NAMALWA (cell line): ENCODE measurements at regions not wholly inside any gene's neighbourhood (a gene's known extent, or its start where the extent isn't known, plus 50 kb on each side); places are given as distances from the start of the nearest gene placed in this dataset.

Experiments
- DNase-seq: peaks from one replicate; pipeline ENCODE4 v3.0.0-alpha.2; 2015; ENCODE audit warnings: low spot score

DNA sequence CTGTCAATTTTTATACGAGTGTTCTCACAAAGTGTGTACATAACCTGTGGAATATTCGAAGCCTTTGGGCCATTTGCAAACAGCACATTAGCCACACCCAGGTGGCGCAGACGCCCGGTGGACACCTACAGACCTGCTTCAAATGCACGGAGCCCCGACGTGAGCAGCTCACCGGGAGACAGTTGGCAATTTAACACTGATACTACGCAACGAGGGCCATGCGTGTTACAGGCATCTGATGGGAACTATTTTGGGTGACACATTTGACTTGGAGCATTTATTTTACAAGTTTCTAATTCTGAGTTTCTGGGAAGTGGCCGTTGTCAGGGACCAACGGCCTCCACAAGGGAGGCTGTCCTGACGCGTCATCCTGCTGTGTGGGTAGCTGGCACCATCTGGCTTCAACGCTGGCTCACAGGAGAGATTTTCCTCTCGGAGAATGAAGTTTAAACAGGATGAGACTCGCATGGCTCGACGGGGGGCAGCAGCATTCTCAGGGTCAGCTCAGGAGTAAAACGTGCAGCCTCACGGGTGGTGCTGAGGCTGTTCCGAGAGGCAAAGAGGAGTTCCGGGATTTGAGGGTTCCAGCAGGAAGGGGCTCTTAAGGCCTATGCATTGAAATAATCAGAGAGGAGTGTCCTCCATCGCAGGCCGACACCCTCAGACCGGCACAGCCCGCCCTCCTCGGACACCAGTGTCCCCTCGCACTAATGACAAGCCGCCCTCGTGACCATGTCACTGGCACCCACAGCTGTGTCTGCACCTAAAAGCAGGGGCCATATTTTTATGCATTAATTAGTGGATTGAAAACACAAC is 207.4 kb downstream of the DLL1 start:
- no peak for DNase-seq

- no peak for DNase-seq
These were observed 208.2 kb downstream of the DLL1 start for GRCh38 chr6:170082531-170083187.

GRCh38 chr6:170082067-170082466 is 208.8 kb downstream of the DLL1 start:
- DNase-seq = no peak

DNA sequence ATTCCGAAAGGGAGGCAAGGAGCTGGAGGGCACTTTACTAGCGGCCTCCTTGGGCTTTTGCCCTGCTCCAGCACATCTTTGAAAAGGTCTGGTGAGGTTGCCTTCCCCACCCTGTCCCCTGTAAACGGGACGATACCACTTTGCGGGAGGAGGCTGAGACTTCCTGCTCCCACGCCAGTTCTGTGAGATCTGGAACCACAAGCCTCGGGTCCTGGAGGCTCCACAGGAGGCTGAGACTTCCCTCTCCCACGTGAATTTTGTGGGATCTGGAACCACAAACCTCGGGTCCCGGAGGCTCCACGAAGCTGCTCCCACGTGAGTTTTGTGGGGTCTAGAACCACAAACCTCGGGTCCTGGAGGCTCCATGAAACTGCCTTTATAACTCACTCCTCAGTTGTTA is 209.3 kb downstream of the DLL1 start:
- no peak for DNase-seq

DNA sequence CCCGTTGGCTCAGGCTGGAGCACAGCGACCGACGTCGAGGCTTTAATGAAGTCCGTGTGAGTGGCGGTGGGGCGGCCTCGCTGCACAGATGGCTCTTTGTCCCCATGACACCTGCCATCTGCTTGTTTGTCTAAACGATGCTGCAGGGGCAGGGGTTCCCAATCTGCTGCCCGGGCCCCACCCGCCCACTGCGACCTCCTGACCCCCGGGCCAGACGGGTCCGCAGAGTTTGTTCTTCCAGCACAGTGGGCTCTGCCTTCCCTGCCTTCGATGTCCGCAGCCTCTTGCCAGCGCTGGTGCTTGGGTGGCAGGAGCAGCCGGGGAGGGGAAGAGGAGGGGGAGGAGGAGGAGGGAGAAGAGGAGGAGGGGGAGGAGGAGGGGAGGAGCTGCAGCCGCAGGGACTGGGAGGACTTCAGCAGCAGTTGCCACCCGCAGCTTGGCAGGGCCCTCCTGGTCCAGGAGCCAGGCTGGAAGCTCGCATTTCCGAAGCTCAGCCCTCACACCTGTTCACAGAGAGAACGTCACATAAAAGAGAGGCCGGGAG is 210.0 kb downstream of the DLL1 start:
- DNase-seq = no peak

DNA sequence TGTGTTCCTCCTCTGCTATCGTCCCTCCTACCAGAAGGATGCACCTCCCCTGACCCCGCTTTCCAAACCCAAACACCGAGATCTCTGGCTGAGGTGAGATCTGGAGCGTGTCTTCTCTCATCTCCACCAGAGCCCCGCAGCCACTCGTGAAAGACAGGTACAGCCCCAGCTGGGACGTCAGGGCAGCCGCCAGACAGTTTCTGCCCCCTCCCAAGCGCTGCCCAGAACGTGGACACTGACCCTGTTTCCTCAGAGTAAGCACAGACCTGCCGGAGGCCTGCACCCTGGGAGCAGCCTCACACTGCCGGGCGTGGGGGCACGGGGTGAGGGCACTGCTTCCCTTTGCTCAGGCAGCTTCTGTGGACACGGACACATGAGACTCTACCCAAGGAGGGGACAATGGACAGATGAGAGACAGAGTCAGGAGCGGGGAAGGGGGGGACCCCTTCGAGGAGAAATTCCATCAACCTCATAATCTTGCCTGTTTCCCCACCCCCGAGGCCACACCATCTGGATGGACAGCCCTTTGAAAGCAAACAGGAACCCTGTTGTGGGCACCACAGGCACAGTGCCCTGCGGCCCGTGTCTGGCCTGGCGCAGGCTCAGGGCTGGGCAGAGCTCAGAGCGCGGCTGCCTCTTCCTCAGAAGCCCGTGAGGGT is 210.6 kb downstream of the DLL1 start:
- no peak for DNase-seq

GRCh38 chr6:170076466-170077165 is 214.3 kb downstream of the DLL1 start:
- DNase-seq = no peak

GRCh38 chr6:170075659-170076223 is 215.1 kb downstream of the DLL1 start:
- DNase-seq = no peak

DNA sequence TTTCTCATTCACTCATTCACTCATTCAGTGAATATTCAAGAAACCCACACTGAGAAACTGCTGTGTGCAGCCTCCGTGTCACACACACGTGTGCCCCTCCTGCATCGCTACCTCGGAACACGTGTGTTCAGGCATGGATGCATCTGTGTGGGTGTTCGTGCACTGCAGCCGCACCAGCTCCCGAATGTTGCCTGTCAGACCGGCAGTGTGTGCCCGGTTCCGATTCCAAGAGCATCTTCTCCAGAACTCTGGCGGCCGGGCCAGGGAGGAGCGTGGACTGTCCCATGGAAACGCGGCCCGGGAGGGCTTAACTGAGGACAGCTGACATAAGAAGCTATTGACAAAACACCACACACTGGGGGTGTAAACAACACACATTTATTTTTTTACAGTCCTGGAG is 216.0 kb downstream of the DLL1 start:
- DNase-seq = no peak

- no peak for DNase-seq
These were observed 216.4 kb downstream of the DLL1 start for GRCh38 chr6:170074435-170074834.

DNA sequence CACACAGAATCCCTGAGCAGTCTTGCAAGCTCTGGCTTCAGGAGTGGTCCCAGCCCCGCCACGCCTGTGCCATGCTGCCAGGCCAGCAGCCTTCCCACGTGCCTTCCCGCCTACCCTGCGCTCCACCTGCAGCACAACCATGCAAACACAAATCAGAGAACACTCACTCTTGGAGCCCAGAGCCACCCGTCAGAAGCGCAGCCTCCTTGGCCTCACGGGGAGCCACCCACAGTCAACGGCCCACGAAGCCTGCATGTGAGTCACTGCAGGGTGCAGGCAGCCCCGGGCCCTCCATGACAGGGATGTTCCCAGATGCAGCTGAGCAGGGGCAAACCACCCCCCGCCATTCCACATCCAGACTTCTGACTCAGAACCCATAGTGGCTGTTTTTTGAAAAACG is 217.0 kb downstream of the DLL1 start:
- no peak for DNase-seq

DNA sequence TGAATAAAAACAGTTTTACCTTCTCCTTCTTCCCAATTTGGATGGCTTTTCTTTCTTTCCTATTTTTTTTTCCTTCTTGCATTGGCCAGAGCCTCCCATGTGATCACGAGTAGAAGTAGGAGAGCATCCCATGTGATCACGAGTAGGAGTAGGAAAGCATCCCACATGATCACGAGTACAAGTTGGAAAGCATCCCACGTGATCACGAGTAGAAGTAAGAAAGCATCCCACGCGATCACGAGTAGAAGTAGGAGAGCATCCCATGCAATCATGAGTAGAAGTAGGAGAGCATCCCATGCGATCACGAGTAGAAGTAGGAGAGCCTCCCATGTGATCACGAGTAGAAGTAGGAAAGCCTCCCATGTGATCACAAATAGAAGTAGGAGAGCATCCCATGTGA is 218.6 kb downstream of the DLL1 start:
- no peak for DNase-seq

DNA sequence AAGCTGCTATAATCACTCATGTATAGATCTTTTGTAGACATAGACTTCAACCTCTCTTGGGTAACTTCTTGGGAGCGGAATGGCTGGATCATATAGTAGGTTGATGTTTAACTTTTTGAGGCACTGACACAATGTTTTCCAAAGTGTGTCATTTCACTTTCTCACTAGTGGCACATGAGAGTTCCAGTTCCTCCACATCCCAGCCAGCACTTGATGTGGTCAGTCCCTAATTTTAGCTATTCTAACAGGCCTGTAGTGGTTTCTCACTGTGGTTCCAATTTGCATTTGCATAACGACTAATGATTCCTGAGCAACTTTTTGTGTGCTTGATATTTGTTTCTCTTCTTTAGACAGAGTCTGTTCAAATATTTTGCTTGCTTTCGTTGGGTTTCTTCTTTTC is 221.3 kb downstream of the DLL1 start:
- no peak for DNase-seq

GRCh38 chr6:170068496-170068895 is 222.4 kb downstream of the DLL1 start:
- DNase-seq = no peak

GRCh38 chr6:170067923-170068360 is 222.9 kb downstream of the DLL1 start:
- DNase-seq = no peak

- DNase-seq = no peak
These were observed 223.7 kb downstream of the DLL1 start for GRCh38 chr6:170067181-170067641.

DNA sequence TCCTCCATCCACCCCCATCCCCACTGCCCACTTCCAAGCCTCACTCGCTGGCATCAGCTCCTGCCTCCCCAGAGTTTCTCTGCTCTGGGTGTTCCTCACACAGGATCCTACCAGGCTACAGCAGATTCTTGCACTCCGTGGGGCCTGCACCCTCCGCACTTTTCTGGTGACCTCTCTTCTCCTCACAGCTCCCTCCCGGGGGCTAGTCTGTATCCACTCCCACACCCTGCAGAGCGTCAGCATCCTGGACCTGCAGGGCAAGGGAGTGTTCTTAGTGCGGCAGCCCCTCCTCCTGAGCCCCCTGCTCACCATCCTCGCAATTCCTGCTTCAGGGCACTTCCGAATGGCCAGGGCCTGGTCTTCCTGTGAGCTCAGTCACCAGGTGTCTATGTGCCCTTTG is 224.2 kb downstream of the DLL1 start:
- no peak for DNase-seq

DNA sequence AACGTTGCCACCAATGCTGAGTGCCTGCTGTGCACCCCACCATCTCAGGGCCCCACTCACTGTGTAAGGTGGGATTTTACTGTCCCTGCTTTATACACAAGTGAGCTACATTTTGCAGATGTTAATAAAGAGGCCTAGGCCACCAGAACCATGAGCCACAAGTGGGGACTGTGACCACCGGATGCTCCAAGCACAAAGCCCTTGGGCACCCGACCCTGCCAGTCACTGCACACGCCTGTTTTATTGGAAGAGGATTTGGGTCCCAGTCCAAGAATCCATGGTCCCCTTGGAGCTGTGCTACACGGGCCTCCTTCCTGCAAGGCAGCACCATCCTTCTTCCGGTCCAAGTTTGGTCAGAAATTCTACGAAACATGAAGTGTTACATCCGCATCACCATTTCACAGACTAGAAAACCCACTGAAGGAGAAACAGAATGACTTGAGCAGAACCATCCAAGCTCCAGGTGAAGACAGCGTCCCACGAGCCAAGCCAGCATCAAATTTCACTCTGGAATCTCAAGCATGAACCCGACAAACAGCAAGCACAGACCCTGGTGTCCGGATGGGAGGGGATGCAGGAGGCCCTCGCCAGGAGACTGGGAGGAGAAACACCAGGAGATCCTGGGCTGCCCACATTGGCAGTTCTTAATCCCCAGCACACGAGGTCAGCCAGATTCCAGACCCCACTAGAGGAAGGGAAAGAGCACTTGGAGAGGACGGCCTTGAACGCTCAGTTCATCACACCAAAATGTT is 226.9 kb downstream of the DLL1 start:
- no peak for DNase-seq

- DNase-seq = no peak
These were observed 227.4 kb downstream of the DLL1 start for GRCh38 chr6:170063431-170063830.

GRCh38 chr6:170062915-170063241 is 228.0 kb downstream of the DLL1 start:
- DNase-seq = no peak

DNA sequence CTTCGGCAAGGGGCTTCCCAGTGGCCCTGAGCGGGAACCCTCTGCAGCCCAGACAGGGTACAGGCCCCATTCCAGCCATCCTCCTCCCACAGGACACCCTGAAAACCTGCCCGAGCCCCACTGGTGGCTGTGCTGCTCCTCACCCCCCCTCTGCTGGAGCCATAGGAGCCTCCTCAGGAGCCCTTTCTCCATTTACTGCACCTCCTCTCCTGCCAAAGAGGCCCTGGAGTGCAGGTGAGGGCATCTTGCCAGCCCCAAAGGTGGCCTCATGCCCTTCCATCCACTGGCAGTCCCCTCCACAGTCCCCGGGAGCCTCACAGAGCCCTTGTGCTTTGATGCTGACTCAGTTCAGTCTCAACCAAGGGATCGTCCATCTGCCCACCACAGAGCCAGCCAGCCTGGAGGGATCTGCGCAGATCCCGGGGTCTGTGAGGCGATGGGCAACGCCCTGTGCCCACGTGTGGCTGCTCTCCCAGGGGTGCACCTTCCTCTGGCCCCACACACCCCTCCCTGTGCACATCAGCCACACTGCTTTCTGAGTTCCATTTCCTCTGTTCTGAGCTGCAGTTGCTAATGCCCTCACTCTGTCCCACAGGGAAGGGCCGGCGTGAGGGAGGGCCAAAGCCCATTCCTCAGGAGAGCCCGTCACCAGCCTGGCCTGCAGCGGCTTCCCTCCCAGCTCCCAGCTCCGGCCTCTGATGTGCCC is 228.5 kb downstream of the DLL1 start:
- no peak for DNase-seq
